Caco-2 (cell line): ENCODE measurements at regions not wholly inside any gene's neighbourhood (a gene's known extent, or its start where the extent isn't known, plus 50 kb on each side); places are given as distances from the start of the nearest gene placed in this dataset.

Source experiments
- BruUV-seq: library from RNA; stranded (reverse); fragments of 400-500 nt; replicated peaks from 2 replicates; lab custom pipeline; 2021; lab: Mats Ljungman, UMichigan
- CTCF ChIA-PET: fragments of 300-600 bp; sonication (Branson Sonifier 250); formaldehyde crosslinking; loops from one replicate; lab custom pipeline; 2022; ENCODE audit warnings: antibody characterized with exemption; lab: Charles Lee
- POLR2A ChIA-PET: fragments of 300-600 bp; sonication (Branson Sonifier 250); formaldehyde crosslinking; loops from one replicate; lab custom pipeline; 2022; ENCODE audit warnings: antibody characterized with exemption; lab: Charles Lee
- DNase-seq, 2 experiments: peaks; one replicate each; pipeline versions ENCODE4 v3.0.0 to v3.0.0-alpha.2; 2020 to 2022
- H3K27me3 ChIP-seq: replicated peaks from 2 replicates; pipeline ENCODE4 v1.6.0; 2011; ENCODE audit warnings: low read length; ENCODE audit not compliant: control insufficient read depth, insufficient read depth
- H3K36me3 ChIP-seq: 2 replicates; pipeline ENCODE4 v1.5.1; 2011; ENCODE audit warnings: low read length; ENCODE audit not compliant: control insufficient read depth, insufficient read depth
- H3K4me1 ChIP-seq: fragments of 250-450 bp; sonication (Bioruptor Pico); 2 replicates; pipeline ENCODE4 v1.5.1; 2020; ENCODE audit warnings: mild to moderate bottlenecking
- H3K4me3 ChIP-seq: 2 replicates; pipeline ENCODE4 v1.5.1; 2011; ENCODE audit warnings: low read depth, mild to moderate bottlenecking, control low read depth, low read length
- H3K9me3 ChIP-seq: fragments of 250-450 bp; sonication (Bioruptor Pico); 2 replicates; pipeline ENCODE4 v1.5.1; 2020; ENCODE audit warnings: mild to moderate bottlenecking, moderate library complexity
- H3K27ac Mint-ChIP-seq: one replicate; pipeline ENCODE4 v1.8.0; 2022; ENCODE audit warnings: mixed read lengths; ENCODE audit not compliant: unreplicated experiment
- H3K27me3 Mint-ChIP-seq: one replicate; pipeline ENCODE4 v1.8.0; 2022; ENCODE audit warnings: mixed read lengths; ENCODE audit not compliant: insufficient read depth, unreplicated experiment
- H3K36me3 Mint-ChIP-seq: one replicate; pipeline ENCODE4 v1.8.0; 2022; ENCODE audit warnings: mild to moderate bottlenecking, mixed read lengths; ENCODE audit not compliant: insufficient read depth, unreplicated experiment
- H3K4me1 Mint-ChIP-seq: one replicate; pipeline ENCODE4 v1.8.0; 2022; ENCODE audit warnings: low read depth, mixed read lengths; ENCODE audit not compliant: unreplicated experiment
- H3K4me3 Mint-ChIP-seq: one replicate; pipeline ENCODE4 v1.8.0; 2022; ENCODE audit warnings: mild to moderate bottlenecking, moderate library complexity, mixed read lengths; ENCODE audit not compliant: unreplicated experiment
- H3K9me3 Mint-ChIP-seq: one replicate; pipeline ENCODE4 v1.8.0; 2022; ENCODE audit warnings: mixed read lengths; ENCODE audit not compliant: unreplicated experiment
- CTCF ChIP-seq, 2 experiments: fragments of 200-600 bp in 1 of 2; IDR thresholded peaks; 1 replicate in 1 of 2; 2 replicates in 1 of 2; pipeline versions ENCODE4 v1.5.1 to v1.8.0; 2011 to 2022; ENCODE audit warnings: antibody characterized with exemption in 1 of 2, control low read depth in 1 of 2, inconsistent platforms in 1 of 2, low read depth in 1 of 2, low read length in 1 of 2, mild to moderate bottlenecking in 1 of 2, moderate library complexity in 1 of 2; ENCODE audit not compliant: insufficient read depth in 1 of 2, severe bottlenecking in 1 of 2, unreplicated experiment in 1 of 2
- intact Hi-C: fragments of 100-400 bp; cut with micrococcal nuclease; formaldehyde crosslinking; loops from one replicate; pipeline ENCODE4 v1.10.0; 2022; ENCODE audit not compliant: unreplicated experiment

DNA sequence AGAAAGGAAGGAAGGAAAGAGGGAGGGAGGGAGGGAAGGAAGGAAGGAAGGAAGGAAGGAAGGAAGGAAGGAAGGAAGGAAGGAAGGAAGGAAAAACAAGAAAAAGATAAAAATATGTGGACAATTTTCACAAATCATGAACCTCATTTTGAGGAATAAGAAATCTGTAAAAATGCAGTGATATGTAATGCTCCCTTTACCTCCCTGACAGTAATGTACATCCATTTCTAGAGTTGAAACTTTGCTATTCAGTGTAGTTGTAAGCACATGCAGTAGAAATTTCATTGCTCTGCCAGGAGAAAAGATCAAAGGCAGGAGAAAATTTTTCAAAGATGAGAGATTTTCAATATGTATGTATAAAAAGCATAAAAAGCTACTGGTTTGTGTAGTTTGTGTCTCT is 189.5 kb upstream of the MYO3A start:
- no peaks in the 10 kb centered on the region for H3K27me3 ChIP-seq
- no peaks in the 10 kb centered on the region for H3K36me3 ChIP-seq
- no peak overlapping the region for H3K4me3 ChIP-seq
- Mint-ChIP-seq H3K36me3 (no peaks in the 10 kb centered on the region), H3K27ac (no peak overlapping the region), H3K4me1 (no peaks in the 10 kb centered on the region), H3K4me3 (no peak overlapping the region), H3K27me3 (peaks cover 20% of the 10 kb centered on the region), H3K9me3 (no peaks in the 10 kb centered on the region)
- H3K9me3 ChIP-seq: peaks cover 1% of the 10 kb centered on the region; the same call in 1 of the 2 replicates
- POLR2A ChIA-PET: no interaction called here
- no TSS peak for BruUV-seq
- DNase-seq: no peak
- CTCF ChIA-PET: no interaction called here
- intact Hi-C loops: no loop called here
- H3K4me1 ChIP-seq: no peaks in the 10 kb centered on the region
- no peak for TF ChIP-seq CTCF (IDR thresholded peaks at IDR 0.05; ENCODE audit: insufficient read depth in 1 of 2, low read depth in 1 of 2, low read length in 1 of 2, severe bottlenecking in 1 of 2, unreplicated experiment in 1 of 2)

GRCh38 chr10:25745976-25746375 is 188.1 kb upstream of the MYO3A start:
- no TSS peak for BruUV-seq
- no peaks in the 10 kb centered on the region for H3K9me3 Mint-ChIP-seq
- no peak overlapping the region for H3K27ac Mint-ChIP-seq
- peaks cover 9% of the 10 kb centered on the region for H3K9me3 ChIP-seq
- H3K36me3 Mint-ChIP-seq: no peaks in the 10 kb centered on the region
- H3K36me3 ChIP-seq: no peaks in the 10 kb centered on the region
- H3K4me3 ChIP-seq: no peak overlapping the region
- H3K27me3 Mint-ChIP-seq: peaks cover 14% of the 10 kb centered on the region
- H3K4me1 Mint-ChIP-seq: no peaks in the 10 kb centered on the region
- ChIA-PET CTCF (interaction anchor here (0.5 kb wide), 1 partner anchor 9 kb away, joined by 3 read pairs; no protein-coding TSS in a partner anchor), POLR2A (no interaction called here)
- no peak overlapping the region for H3K4me3 Mint-ChIP-seq
- TF ChIP-seq CTCF (IDR thresholded peaks at IDR 0.05; ENCODE audit: insufficient read depth in 1 of 2, low read depth in 1 of 2, low read length in 1 of 2, severe bottlenecking in 1 of 2, unreplicated experiment in 1 of 2): no peak
- H3K27me3 ChIP-seq: no peaks in the 10 kb centered on the region
- intact Hi-C loops: no loop called here
- H3K4me1 ChIP-seq: no peaks in the 10 kb centered on the region
- no peak for DNase-seq

DNA sequence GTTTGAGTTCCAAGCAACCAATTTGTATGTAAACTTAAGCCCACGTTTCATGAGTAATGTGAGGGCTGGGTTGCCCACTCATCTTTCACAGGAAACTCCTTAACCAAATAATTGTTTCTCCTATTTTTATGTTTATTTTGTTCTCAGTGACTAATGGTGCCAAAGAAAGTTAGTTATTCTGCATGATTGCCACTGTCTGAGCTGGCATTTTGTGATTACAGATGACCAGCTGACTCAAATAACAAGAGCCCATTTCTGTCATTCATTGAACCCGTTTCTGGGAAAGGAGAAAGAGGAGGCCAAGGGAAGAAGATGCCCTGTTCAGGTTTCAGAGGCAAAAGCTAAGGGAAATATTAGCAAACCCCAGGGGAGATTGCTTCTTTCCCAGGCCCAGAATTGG is 186.9 kb upstream of the MYO3A start:
- no peaks in the 10 kb centered on the region for H3K27me3 ChIP-seq
- no peak for TF ChIP-seq CTCF (IDR thresholded peaks at IDR 0.05; ENCODE audit: insufficient read depth in 1 of 2, low read depth in 1 of 2, low read length in 1 of 2, severe bottlenecking in 1 of 2, unreplicated experiment in 1 of 2)
- no peak overlapping the region for H3K4me3 ChIP-seq
- Mint-ChIP-seq H3K4me1 (no peaks in the 10 kb centered on the region), H3K27ac (no peak overlapping the region), H3K4me3 (no peak overlapping the region), H3K27me3 (peaks cover 14% of the 10 kb centered on the region), H3K9me3 (no peaks in the 10 kb centered on the region), H3K36me3 (no peaks in the 10 kb centered on the region)
- ChIA-PET CTCF (no interaction called here), POLR2A (no interaction called here)
- BruUV-seq: no TSS peak
- no peaks in the 10 kb centered on the region for H3K4me1 ChIP-seq
- peaks cover 9% of the 10 kb centered on the region for H3K9me3 ChIP-seq
- no peak for DNase-seq
- intact Hi-C loops: no loop called here
- no peaks in the 10 kb centered on the region for H3K36me3 ChIP-seq
